GM23338 (cell line): ENCODE measurements at regions not wholly inside any gene's neighbourhood (a gene's known extent, or its start where the extent isn't known, plus 50 kb on each side); places are given as distances from the start of the nearest gene placed in this dataset.

Source experiments
- ATAC-seq: fragments of 200-7000 bp; cut with Tn5 transposase; 3 replicates; pipeline ENCODE4 v1.9.1; 2020
- DNase-seq: peaks from one replicate; pipeline ENCODE4 v3.0.0-alpha.2; 2015; ENCODE audit warnings: low spot score
- H2AFZ ChIP-seq: fragments of 200-600 bp; sonication (generic); 2 replicates; pipeline ENCODE4 v1.8.0; 2016; ENCODE audit warnings: antibody characterized with exemption, mild to moderate bottlenecking, moderate library complexity
- H3F3A ChIP-seq: fragments of 200-600 bp; sonication (generic); replicated peaks from 2 replicates; pipeline ENCODE4 v1.8.0; 2017; ENCODE audit warnings: antibody characterized with exemption, mixed run types, low read depth
- H3K27ac ChIP-seq: fragments of 200-600 bp; sonication (generic); 2 replicates; pipeline ENCODE4 v1.6.1; 2016; ENCODE audit warnings: low read depth
- H3K27me3 ChIP-seq: fragments of 200-600 bp; sonication (generic); 2 replicates; pipeline ENCODE4 v1.8.0; 2016; ENCODE audit warnings: mild to moderate bottlenecking, mixed run types, moderate library complexity; ENCODE audit not compliant: insufficient read depth
- H3K36me3 ChIP-seq: fragments of 200-600 bp; sonication (generic); 2 replicates; pipeline ENCODE4 v1.8.0; 2016; ENCODE audit warnings: mild to moderate bottlenecking; ENCODE audit not compliant: insufficient read depth
- H3K4me1 ChIP-seq: fragments of 200-600 bp; sonication (generic); 2 replicates; pipeline ENCODE4 v1.8.0; 2016; ENCODE audit warnings: mild to moderate bottlenecking, moderate library complexity; ENCODE audit not compliant: insufficient read depth
- H3K4me2 ChIP-seq: fragments of 200-600 bp; sonication (generic); 2 replicates; pipeline ENCODE4 v1.7.1; 2017; ENCODE audit warnings: mixed run types
- H3K4me3 ChIP-seq: fragments of 200-600 bp; sonication (generic); 2 replicates; pipeline ENCODE4 v1.6.1; 2016; ENCODE audit warnings: mixed run types
- H3K79me2 ChIP-seq: fragments of 200-600 bp; sonication (generic); replicated peaks from 2 replicates; pipeline ENCODE4 v1.8.0; 2017; ENCODE audit warnings: mild to moderate bottlenecking; ENCODE audit not compliant: insufficient read depth
- H3K9me2 ChIP-seq: fragments of 200-600 bp; sonication (generic); 2 replicates; pipeline ENCODE4 v1.8.0; 2017; ENCODE audit not compliant: insufficient read depth
- H4K20me1 ChIP-seq: fragments of 200-600 bp; sonication (generic); replicated peaks from 2 replicates; pipeline ENCODE4 v1.8.0; 2017; ENCODE audit warnings: mild to moderate bottlenecking; ENCODE audit not compliant: insufficient read depth
- H3K27ac Mint-ChIP-seq: 2 replicates; pipeline ENCODE4 v1.8.0; 2020; ENCODE audit warnings: inconsistent platforms, mild to moderate bottlenecking, moderate library complexity, mixed read lengths
- H3K27me3 Mint-ChIP-seq: 3 replicates; pipeline ENCODE4 v1.8.0; 2022; ENCODE audit warnings: low read depth, mild to moderate bottlenecking, moderate library complexity, mixed read lengths, inconsistent platforms; ENCODE audit not compliant: insufficient read depth, poor library complexity
- H3K36me3 Mint-ChIP-seq: 3 replicates; pipeline ENCODE4 v1.8.0; 2021; ENCODE audit warnings: low read depth, mild to moderate bottlenecking, inconsistent platforms, moderate library complexity, mixed read lengths
- H3K4me1 Mint-ChIP-seq: 3 replicates; pipeline ENCODE4 v1.8.0; 2020; ENCODE audit warnings: mild to moderate bottlenecking, inconsistent platforms, mixed read lengths
- H3K4me3 Mint-ChIP-seq: 3 replicates; pipeline ENCODE4 v1.8.0; 2021; ENCODE audit warnings: moderate library complexity, mild to moderate bottlenecking, inconsistent platforms, mixed read lengths
- H3K9me3 Mint-ChIP-seq: 3 replicates; pipeline ENCODE4 v1.8.0; 2020; ENCODE audit warnings: moderate library complexity, mild to moderate bottlenecking, inconsistent platforms, mixed read lengths
- CREB1 ChIP-seq: fragments of 250-450 bp; sonication (Bioruptor Pico); IDR thresholded peaks from 2 replicates; pipeline ENCODE4 v1.5.0; 2020; ENCODE audit warnings: low read depth, mild to moderate bottlenecking, moderate library complexity
- ETS1 ChIP-seq: IDR thresholded peaks from 2 replicates; pipeline ENCODE4 v1.6.1; 2016; ENCODE audit warnings: antibody characterized with exemption
- EZH2 ChIP-seq: fragments of 200-600 bp; sonication (generic); IDR thresholded peaks from one replicate; pipeline ENCODE4 v1.8.0; 2017; ENCODE audit warnings: antibody characterized with exemption, mild to moderate bottlenecking, low read depth; ENCODE audit not compliant: unreplicated experiment
- EZH2phosphoT487 ChIP-seq: fragments of 200-600 bp; sonication (generic); IDR thresholded peaks from one replicate; pipeline ENCODE4 v1.8.1; 2018; ENCODE audit warnings: antibody characterized with exemption; ENCODE audit not compliant: unreplicated experiment
- JUNB ChIP-seq: IDR thresholded peaks from one replicate; pipeline ENCODE4 v1.6.1; 2016; ENCODE audit warnings: antibody characterized with exemption; ENCODE audit not compliant: unreplicated experiment
- NANOG ChIP-seq: IDR thresholded peaks from 2 replicates; pipeline ENCODE4 v1.6.1; 2016; ENCODE audit warnings: antibody characterized with exemption, borderline replicate concordance
- POLR2AphosphoS5 ChIP-seq: IDR thresholded peaks from 2 replicates; pipeline ENCODE4 v1.6.1; 2016; ENCODE audit warnings: antibody characterized with exemption, low read depth
- REST ChIP-seq: IDR thresholded peaks from one replicate; pipeline ENCODE4 v1.6.1; 2018; ENCODE audit warnings: antibody characterized with exemption; ENCODE audit not compliant: unreplicated experiment
- STAT1 ChIP-seq: IDR thresholded peaks from one replicate; pipeline ENCODE4 v1.6.1; 2016; ENCODE audit warnings: antibody characterized with exemption; ENCODE audit not compliant: unreplicated experiment
- ZNF114 ChIP-seq: fragments of 250-450 bp; sonication (Bioruptor Pico); IDR thresholded peaks from 2 replicates; pipeline ENCODE4 v1.5.0; 2020; ENCODE audit warnings: mild to moderate bottlenecking, moderate library complexity
- ZNF331 ChIP-seq: fragments of 250-450 bp; sonication (Bioruptor Pico); IDR thresholded peaks from 2 replicates; pipeline ENCODE4 v1.5.0; 2020; ENCODE audit warnings: low read depth, mild to moderate bottlenecking, moderate library complexity
- ZNF462 ChIP-seq: fragments of 250-450 bp; sonication (Bioruptor Pico); IDR thresholded peaks from 2 replicates; pipeline ENCODE4 v1.5.0; 2020; ENCODE audit warnings: mild to moderate bottlenecking, moderate library complexity

- TF ChIP-seq ZNF462 (CRISPR knock-in tag) (no peak), STAT1 (no peak), ZNF331 (no peak), REST (no peak), JUNB (no peak), CREB1 (CRISPR knock-in tag) (no peak)
Observed at GRCh38 chr5:153258469-153258868, 232.0 kb upstream of the GRIA1 start (continued).

- Histone ChIP-seq H3K36me3 (no peaks in the 10 kb centered on the region), H3K4me1 (no peaks in the 10 kb centered on the region), H3K79me2 (no peaks in the 10 kb centered on the region), H3K27me3 (no peaks in the 10 kb centered on the region), H2AFZ (no peak overlapping the region), H3K27ac (no peak overlapping the region), H3F3A (no peaks in the 10 kb centered on the region), H3K9me2 (no peaks in the 10 kb centered on the region), H3K4me3 (no peak overlapping the region), H3K4me2 (no peak overlapping the region), H4K20me1 (no peaks in the 10 kb centered on the region)
- DNase-seq (no peak), ATAC-seq (no peak)
- Mint-ChIP-seq H3K27me3 (peaks cover 2% of the 10 kb centered on the region), H3K27ac (no peak overlapping the region), H3K9me3 (no peaks in the 10 kb centered on the region), H3K4me3 (no peak overlapping the region), H3K36me3 (no peaks in the 10 kb centered on the region), H3K4me1 (no peaks in the 10 kb centered on the region)
- no peak for TF ChIP-seq CREB1 (CRISPR knock-in tag)
- no peak for TF ChIP-seq ZNF331
- no peak for TF ChIP-seq ZNF114 (CRISPR knock-in tag)
- no peak for TF ChIP-seq JUNB
- TF ChIP-seq EZH2phosphoT487, result no peak
- no peak for TF ChIP-seq ETS1
- TF ChIP-seq EZH2, result no peak
- no peak for TF ChIP-seq NANOG
- TF ChIP-seq REST, result no peak
- TF ChIP-seq POLR2AphosphoS5, result no peak
- no peak for TF ChIP-seq STAT1
Observed at GRCh38 chr5:153267506-153267905, 223.0 kb upstream of the GRIA1 start.
